ENCODE measurements at regions not wholly inside any gene's neighbourhood (a gene's known extent, or its start where the extent isn't known, plus 50 kb on each side); places are given as distances from the start of the nearest gene placed in this dataset.

GRCh38 chr4:13054420-13054970, 429.6 kb downstream of the RAB28 start:
- Histone ChIP-seq H3K9ac (ENCODE audit: low read length in 5 of 5) (no peak overlapping the region), H3K36me3 (ENCODE audit: control insufficient read depth in 5 of 5, insufficient read depth in 5 of 5, low read length in 5 of 5) (no peaks in the 10 kb centered on the region), H3K9me3 (ENCODE audit: control insufficient read depth in 5 of 5, low read length in 5 of 5) (no peaks in the 10 kb centered on the region), H3K27ac (ENCODE audit: low read depth, low read length) (no peak overlapping the region), H3K4me1 (ENCODE audit: control insufficient read depth in 5 of 5, insufficient read depth in 5 of 5, low read length in 5 of 5) (no peaks in the 10 kb centered on the region), H3K27me3 (ENCODE audit: control insufficient read depth in 5 of 5, insufficient read depth in 4 of 5, low read length in 5 of 5) (no peaks in the 10 kb centered on the region), H3K4me3 (ENCODE audit: low read depth in 1 of 5, low read length in 5 of 5) (no peak overlapping the region)

GRCh38 chr4:13047591-13047990, 436.5 kb downstream of the RAB28 start:
- no peak overlapping the region for H3K9ac ChIP-seq (ENCODE audit: low read length in 5 of 5)
- no peaks in the 10 kb centered on the region for H3K36me3 ChIP-seq (ENCODE audit: control insufficient read depth in 5 of 5, insufficient read depth in 5 of 5, low read length in 5 of 5)
- no peaks in the 10 kb centered on the region for H3K4me1 ChIP-seq (ENCODE audit: control insufficient read depth in 5 of 5, insufficient read depth in 5 of 5, low read length in 5 of 5)
- H3K27me3 ChIP-seq (ENCODE audit: control insufficient read depth in 5 of 5, insufficient read depth in 4 of 5, low read length in 5 of 5): no peaks in the 10 kb centered on the region
- H3K4me3 ChIP-seq (ENCODE audit: low read depth in 1 of 5, low read length in 5 of 5): no peak overlapping the region
- H3K27ac ChIP-seq (ENCODE audit: low read depth, low read length): no peak overlapping the region
- peaks cover 0 to 7% (median 0%) of the 10 kb centered on the region in 5 donors for H3K9me3 ChIP-seq (ENCODE audit: control insufficient read depth in 5 of 5, low read length in 5 of 5)

GRCh38 chr4:13036841-13037240, 447.3 kb downstream of the RAB28 start:
- Histone ChIP-seq H3K27ac (ENCODE audit: low read depth, low read length) (no peak overlapping the region), H3K27me3 (ENCODE audit: control insufficient read depth in 5 of 5, insufficient read depth in 4 of 5, low read length in 5 of 5) (no peaks in the 10 kb centered on the region)

GRCh38 chr4:13032936-13033335, 451.2 kb downstream of the RAB28 start:
- H3K27ac ChIP-seq (ENCODE audit: low read depth, low read length): no peak overlapping the region
- no peaks in the 10 kb centered on the region for H3K4me1 ChIP-seq (ENCODE audit: control insufficient read depth in 5 of 5, insufficient read depth in 5 of 5, low read length in 5 of 5)
- H3K9me3 ChIP-seq (ENCODE audit: control insufficient read depth in 5 of 5, low read length in 5 of 5): peaks cover 0 to 2% (median 0%) of the 10 kb centered on the region in 5 donors
- H3K4me3 ChIP-seq (ENCODE audit: low read depth in 1 of 5, low read length in 5 of 5): no peak overlapping the region
- H3K36me3 ChIP-seq (ENCODE audit: control insufficient read depth in 5 of 5, insufficient read depth in 5 of 5, low read length in 5 of 5): no peaks in the 10 kb centered on the region
- no peaks in the 10 kb centered on the region for H3K27me3 ChIP-seq (ENCODE audit: control insufficient read depth in 5 of 5, insufficient read depth in 4 of 5, low read length in 5 of 5)
- no peak overlapping the region for H3K9ac ChIP-seq (ENCODE audit: low read length in 5 of 5)

More at GRCh38 chr4:13036841-13037240, 447.3 kb downstream of the RAB28 start:
- Histone ChIP-seq H3K36me3 (ENCODE audit: control insufficient read depth in 5 of 5, insufficient read depth in 5 of 5, low read length in 5 of 5) (no peaks in the 10 kb centered on the region), H3K9ac (ENCODE audit: low read length in 5 of 5) (no peak overlapping the region), H3K4me1 (ENCODE audit: control insufficient read depth in 5 of 5, insufficient read depth in 5 of 5, low read length in 5 of 5) (no peaks in the 10 kb centered on the region), H3K4me3 (ENCODE audit: low read depth in 1 of 5, low read length in 5 of 5) (no peak overlapping the region), H3K9me3 (ENCODE audit: control insufficient read depth in 5 of 5, low read length in 5 of 5) (peaks cover 0 to 2% (median 0%) of the 10 kb centered on the region in 5 donors)

GRCh38 chr4:13024147-13025105, 459.7 kb downstream of the RAB28 start:
- Histone ChIP-seq H3K9me3 (ENCODE audit: control insufficient read depth in 5 of 5, low read length in 5 of 5) (peaks cover 0 to 3% (median 0%) of the 10 kb centered on the region in 5 donors), H3K36me3 (ENCODE audit: control insufficient read depth in 5 of 5, insufficient read depth in 5 of 5, low read length in 5 of 5) (no peaks in the 10 kb centered on the region), H3K27me3 (ENCODE audit: control insufficient read depth in 5 of 5, insufficient read depth in 4 of 5, low read length in 5 of 5) (no peaks in the 10 kb centered on the region), H3K4me3 (ENCODE audit: low read depth in 1 of 5, low read length in 5 of 5) (no peak overlapping the region), H3K4me1 (ENCODE audit: control insufficient read depth in 5 of 5, insufficient read depth in 5 of 5, low read length in 5 of 5) (no peaks in the 10 kb centered on the region), H3K27ac (ENCODE audit: low read depth, low read length) (no peak overlapping the region), H3K9ac (ENCODE audit: low read length in 5 of 5) (no peak overlapping the region)

GRCh38 chr4:13007802-13008470, 476.2 kb downstream of the RAB28 start:
- no peaks in the 10 kb centered on the region for H3K4me1 ChIP-seq (ENCODE audit: control insufficient read depth in 5 of 5, insufficient read depth in 5 of 5, low read length in 5 of 5)
- no peaks in the 10 kb centered on the region for H3K9me3 ChIP-seq (ENCODE audit: control insufficient read depth in 5 of 5, low read length in 5 of 5)
- H3K27me3 ChIP-seq (ENCODE audit: control insufficient read depth in 5 of 5, insufficient read depth in 4 of 5, low read length in 5 of 5): no peaks in the 10 kb centered on the region
- no peak overlapping the region for H3K9ac ChIP-seq (ENCODE audit: low read length in 5 of 5)
- no peaks in the 10 kb centered on the region for H3K36me3 ChIP-seq (ENCODE audit: control insufficient read depth in 5 of 5, insufficient read depth in 5 of 5, low read length in 5 of 5)
- H3K4me3 ChIP-seq (ENCODE audit: low read depth in 1 of 5, low read length in 5 of 5): no peak overlapping the region
- H3K27ac ChIP-seq (ENCODE audit: low read depth, low read length): no peak overlapping the region

GRCh38 chr4:12993923-12994322, 490.2 kb downstream of the RAB28 start:
- Histone ChIP-seq H3K36me3 (ENCODE audit: control insufficient read depth in 5 of 5, insufficient read depth in 5 of 5, low read length in 5 of 5) (no peaks in the 10 kb centered on the region), H3K9ac (ENCODE audit: low read length in 5 of 5) (no peak overlapping the region), H3K4me1 (ENCODE audit: control insufficient read depth in 5 of 5, insufficient read depth in 5 of 5, low read length in 5 of 5) (no peaks in the 10 kb centered on the region), H3K27ac (ENCODE audit: low read depth, low read length) (no peak overlapping the region), H3K27me3 (ENCODE audit: control insufficient read depth in 5 of 5, insufficient read depth in 4 of 5, low read length in 5 of 5) (no peaks in the 10 kb centered on the region), H3K9me3 (ENCODE audit: control insufficient read depth in 5 of 5, low read length in 5 of 5) (peaks cover 2 to 23% (median 11%) of the 10 kb centered on the region in 5 donors), H3K4me3 (ENCODE audit: low read depth in 1 of 5, low read length in 5 of 5) (no peak overlapping the region)

GRCh38 chr4:12987284-12987683, 496.9 kb downstream of the RAB28 start:
- no peak overlapping the region for H3K9ac ChIP-seq (ENCODE audit: low read length in 5 of 5)
- no peak overlapping the region for H3K27ac ChIP-seq (ENCODE audit: low read depth, low read length)
- H3K4me3 ChIP-seq (ENCODE audit: low read depth in 1 of 5, low read length in 5 of 5): no peak overlapping the region
- H3K4me1 ChIP-seq (ENCODE audit: control insufficient read depth in 5 of 5, insufficient read depth in 5 of 5, low read length in 5 of 5): no peaks in the 10 kb centered on the region
- H3K9me3 ChIP-seq (ENCODE audit: control insufficient read depth in 5 of 5, low read length in 5 of 5): peaks cover 0 to 2% (median 0%) of the 10 kb centered on the region in 5 donors
- H3K27me3 ChIP-seq (ENCODE audit: control insufficient read depth in 5 of 5, insufficient read depth in 4 of 5, low read length in 5 of 5): no peaks in the 10 kb centered on the region
- H3K36me3 ChIP-seq (ENCODE audit: control insufficient read depth in 5 of 5, insufficient read depth in 5 of 5, low read length in 5 of 5): no peaks in the 10 kb centered on the region

- H3K4me3 ChIP-seq (ENCODE audit: low read depth in 1 of 5, low read length in 5 of 5): no peak overlapping the region
- no peaks in the 10 kb centered on the region for H3K36me3 ChIP-seq (ENCODE audit: control insufficient read depth in 5 of 5, insufficient read depth in 5 of 5, low read length in 5 of 5)
- H3K27me3 ChIP-seq (ENCODE audit: control insufficient read depth in 5 of 5, insufficient read depth in 4 of 5, low read length in 5 of 5): no peaks in the 10 kb centered on the region
- H3K27ac ChIP-seq (ENCODE audit: low read depth, low read length): no peak overlapping the region
- H3K9ac ChIP-seq (ENCODE audit: low read length in 5 of 5): no peak overlapping the region
- no peaks in the 10 kb centered on the region for H3K4me1 ChIP-seq (ENCODE audit: control insufficient read depth in 5 of 5, insufficient read depth in 5 of 5, low read length in 5 of 5)
- H3K9me3 ChIP-seq (ENCODE audit: control insufficient read depth in 5 of 5, low read length in 5 of 5): no peaks in the 10 kb centered on the region
These were observed 504.3 kb downstream of the RAB28 start for GRCh38 chr4:12979797-12980196.

- no peaks in the 10 kb centered on the region for H3K4me1 ChIP-seq (ENCODE audit: control insufficient read depth in 5 of 5, insufficient read depth in 5 of 5, low read length in 5 of 5)
- no peak overlapping the region for H3K27ac ChIP-seq (ENCODE audit: low read depth, low read length)
- H3K4me3 ChIP-seq (ENCODE audit: low read depth in 1 of 5, low read length in 5 of 5): no peak overlapping the region
- H3K36me3 ChIP-seq (ENCODE audit: control insufficient read depth in 5 of 5, insufficient read depth in 5 of 5, low read length in 5 of 5): no peaks in the 10 kb centered on the region
- H3K9ac ChIP-seq (ENCODE audit: low read length in 5 of 5): no peak overlapping the region
- peaks cover 0 to 2% (median 0%) of the 10 kb centered on the region in 5 donors for H3K9me3 ChIP-seq (ENCODE audit: control insufficient read depth in 5 of 5, low read length in 5 of 5)
- no peaks in the 10 kb centered on the region for H3K27me3 ChIP-seq (ENCODE audit: control insufficient read depth in 5 of 5, insufficient read depth in 4 of 5, low read length in 5 of 5)
These were observed 505.8 kb downstream of the RAB28 start for GRCh38 chr4:12978310-12978709.

All from subcutaneous abdominal adipose tissue (tissue), 5 donors.